Astrocyte (in vitro differentiated cells and primary cell): ENCODE measurements at regions not wholly inside any gene's neighbourhood (a gene's known extent, or its start where the extent isn't known, plus 50 kb on each side); places are given as distances from the start of the nearest gene placed in this dataset.

Experiments used
- EZH2 ChIP-seq: IDR thresholded peaks from 2 replicates; pipeline ENCODE4 v1.6.1; 2012; ENCODE audit warnings: mild to moderate bottlenecking, low read length, inconsistent platforms; ENCODE audit not compliant: insufficient read depth
- TF ChIP-seq, protein P1 (sequence below): IDR thresholded peaks from 2 replicates; pipeline ENCODE4 v1.5.1; 2011; ENCODE audit warnings: low read depth, mild to moderate bottlenecking, inconsistent platforms, low read length, moderate library complexity; ENCODE audit not compliant: insufficient read depth

- TF ChIP-seq EZH2: no peak
- TF ChIP-seq, protein P1, sequence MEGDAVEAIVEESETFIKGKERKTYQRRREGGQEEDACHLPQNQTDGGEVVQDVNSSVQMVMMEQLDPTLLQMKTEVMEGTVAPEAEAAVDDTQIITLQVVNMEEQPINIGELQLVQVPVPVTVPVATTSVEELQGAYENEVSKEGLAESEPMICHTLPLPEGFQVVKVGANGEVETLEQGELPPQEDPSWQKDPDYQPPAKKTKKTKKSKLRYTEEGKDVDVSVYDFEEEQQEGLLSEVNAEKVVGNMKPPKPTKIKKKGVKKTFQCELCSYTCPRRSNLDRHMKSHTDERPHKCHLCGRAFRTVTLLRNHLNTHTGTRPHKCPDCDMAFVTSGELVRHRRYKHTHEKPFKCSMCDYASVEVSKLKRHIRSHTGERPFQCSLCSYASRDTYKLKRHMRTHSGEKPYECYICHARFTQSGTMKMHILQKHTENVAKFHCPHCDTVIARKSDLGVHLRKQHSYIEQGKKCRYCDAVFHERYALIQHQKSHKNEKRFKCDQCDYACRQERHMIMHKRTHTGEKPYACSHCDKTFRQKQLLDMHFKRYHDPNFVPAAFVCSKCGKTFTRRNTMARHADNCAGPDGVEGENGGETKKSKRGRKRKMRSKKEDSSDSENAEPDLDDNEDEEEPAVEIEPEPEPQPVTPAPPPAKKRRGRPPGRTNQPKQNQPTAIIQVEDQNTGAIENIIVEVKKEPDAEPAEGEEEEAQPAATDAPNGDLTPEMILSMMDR: no peak
Observed at GRCh38 chr10:78263521-78263988, 229.9 kb downstream of the RPS24 start.
